ENCODE measurements at regions not wholly inside any gene's neighbourhood (a gene's known extent, or its start where the extent isn't known, plus 50 kb on each side); places are given as distances from the start of the nearest gene placed in this dataset.
"Not testable (repeated sequence)": the region's sequence is repeated elsewhere in the genome, so short reads cannot be mapped to it uniquely, and the experiment has no call there.

GRCh38 chrX:34341814-34342213, 209.7 kb upstream of the FAM47A start:
- Histone ChIP-seq H3K27ac (ENCODE audit: low read depth, low read length) (no peak overlapping the region), H3K9me3 (ENCODE audit: control insufficient read depth, insufficient read depth, low read length) (no peaks in the 10 kb centered on the region), H3K79me2 (ENCODE audit: control insufficient read depth, low read length) (no peaks in the 10 kb centered on the region), H3K36me3 (ENCODE audit: control insufficient read depth, low read length) (no peaks in the 10 kb centered on the region), H3K27me3 (ENCODE audit: control insufficient read depth, low read length) (no peaks in the 10 kb centered on the region), H3K9me2 (replicated peaks; ENCODE audit: control insufficient read depth, low read length) (no peaks in the 10 kb centered on the region), H4K20me1 (ENCODE audit: control insufficient read depth, insufficient read depth, low read depth, low read length) (no peaks in the 10 kb centered on the region), H3K4me1 (ENCODE audit: control insufficient read depth, low read length) (no peaks in the 10 kb centered on the region), H3K4me3 (ENCODE audit: low read length) (no peak overlapping the region), H3F3A (ENCODE audit: control insufficient read depth, insufficient read depth) (no peaks in the 10 kb centered on the region), H3K4me2 (ENCODE audit: low read length) (no peak overlapping the region)
- TF ChIP-seq CTCF (IDR thresholded peaks at IDR 0.05; ENCODE audit: low read depth, low read length, poor library complexity, severe bottlenecking) (no peak), EZH2phosphoT487 (IDR thresholded peaks at IDR 0.05; ENCODE audit: borderline replicate concordance, low read length) (no peak)

GRCh38 chrX:34341258-34341657, 209.1 kb upstream of the FAM47A start:
- TF ChIP-seq CTCF (IDR thresholded peaks at IDR 0.05; ENCODE audit: low read depth, low read length, poor library complexity, severe bottlenecking) (no peak), EZH2phosphoT487 (IDR thresholded peaks at IDR 0.05; ENCODE audit: borderline replicate concordance, low read length) (no peak)
- H3K9me2 ChIP-seq (replicated peaks; ENCODE audit: control insufficient read depth, low read length) = no peaks in the 10 kb centered on the region
- H3K79me2 ChIP-seq (ENCODE audit: control insufficient read depth, low read length) = no peaks in the 10 kb centered on the region
- H4K20me1 ChIP-seq (ENCODE audit: control insufficient read depth, insufficient read depth, low read depth, low read length) = no peaks in the 10 kb centered on the region
- no peak overlapping the region for H3K27ac ChIP-seq (ENCODE audit: low read depth, low read length)
- no peaks in the 10 kb centered on the region for H3K9me3 ChIP-seq (ENCODE audit: control insufficient read depth, insufficient read depth, low read length)
- H3K4me3 ChIP-seq (ENCODE audit: low read length) = no peak overlapping the region
- no peak overlapping the region for H3K4me2 ChIP-seq (ENCODE audit: low read length)
- no peaks in the 10 kb centered on the region for H3K36me3 ChIP-seq (ENCODE audit: control insufficient read depth, low read length)
- no peaks in the 10 kb centered on the region for H3K27me3 ChIP-seq (ENCODE audit: control insufficient read depth, low read length)
- no peaks in the 10 kb centered on the region for H3K4me1 ChIP-seq (ENCODE audit: control insufficient read depth, low read length)
- H3F3A ChIP-seq (ENCODE audit: control insufficient read depth, insufficient read depth) = no peaks in the 10 kb centered on the region

- Histone ChIP-seq H3K9me2 (replicated peaks; ENCODE audit: control insufficient read depth, low read length) (no peaks in the 10 kb centered on the region), H3K36me3 (ENCODE audit: control insufficient read depth, low read length) (no peaks in the 10 kb centered on the region), H3K27me3 (ENCODE audit: control insufficient read depth, low read length) (no peaks in the 10 kb centered on the region), H3K27ac (ENCODE audit: low read depth, low read length) (no peak overlapping the region), H3F3A (ENCODE audit: control insufficient read depth, insufficient read depth) (no peaks in the 10 kb centered on the region), H3K79me2 (ENCODE audit: control insufficient read depth, low read length) (no peaks in the 10 kb centered on the region), H3K4me2 (ENCODE audit: low read length) (no peak overlapping the region), H3K9me3 (ENCODE audit: control insufficient read depth, insufficient read depth, low read length) (no peaks in the 10 kb centered on the region), H4K20me1 (ENCODE audit: control insufficient read depth, insufficient read depth, low read depth, low read length) (no peaks in the 10 kb centered on the region), H3K4me1 (ENCODE audit: control insufficient read depth, low read length) (no peaks in the 10 kb centered on the region), H3K4me3 (ENCODE audit: low read length) (no peak overlapping the region)
- TF ChIP-seq CTCF (IDR thresholded peaks at IDR 0.05; ENCODE audit: low read depth, low read length, poor library complexity, severe bottlenecking) (no peak), EZH2phosphoT487 (IDR thresholded peaks at IDR 0.05; ENCODE audit: borderline replicate concordance, low read length) (no peak)
Observed at GRCh38 chrX:34338046-34338445, 205.9 kb upstream of the FAM47A start.

GRCh38 chrX:34335376-34335775, 203.3 kb upstream of the FAM47A start:
- not testable (repeated sequence) for H3K4me1 ChIP-seq (ENCODE audit: control insufficient read depth, low read length); H3K9me2 ChIP-seq (replicated peaks; ENCODE audit: control insufficient read depth, low read length); H3K79me2 ChIP-seq (ENCODE audit: control insufficient read depth, low read length); H3F3A ChIP-seq (ENCODE audit: control insufficient read depth, insufficient read depth); H3K36me3 ChIP-seq (ENCODE audit: control insufficient read depth, low read length); H3K27ac ChIP-seq (ENCODE audit: low read depth, low read length); H3K27me3 ChIP-seq (ENCODE audit: control insufficient read depth, low read length); H3K9me3 ChIP-seq (ENCODE audit: control insufficient read depth, insufficient read depth, low read length); H3K4me2 ChIP-seq (ENCODE audit: low read length); H4K20me1 ChIP-seq (ENCODE audit: control insufficient read depth, insufficient read depth, low read depth, low read length); H3K4me3 ChIP-seq (ENCODE audit: low read length)
